HG02623 (cell line): ENCODE measurements at regions not wholly inside any gene's neighbourhood (a gene's known extent, or its start where the extent isn't known, plus 50 kb on each side); places are given as distances from the start of the nearest gene placed in this dataset.

Source experiments
- ATAC-seq: cut with Tn5 transposase; IDR thresholded peaks from one replicate; pipeline ENCODE4 v1.9.1; 2021; ENCODE audit warnings: moderate library complexity; ENCODE audit not compliant: unreplicated experiment

- no peak for ATAC-seq
Measured at GRCh38 chr4:24070117-24070516, 180.3 kb upstream of the PPARGC1A start.

- no peak for ATAC-seq
Measured at GRCh38 chr4:24067367-24068193, 177.7 kb upstream of the PPARGC1A start.

- no peak for ATAC-seq
Measured at GRCh38 chr4:24065974-24066373, 176.1 kb upstream of the PPARGC1A start.

GRCh38 chr4:24063731-24064130 lies 173.9 kb upstream of the PPARGC1A start:
- no peak for ATAC-seq

- no peak for ATAC-seq
Measured at GRCh38 chr4:24060932-24061331, 171.1 kb upstream of the PPARGC1A start.

GRCh38 chr4:24059839-24060238 lies 170.0 kb upstream of the PPARGC1A start:
- ATAC-seq: no peak

GRCh38 chr4:24057915-24058559 lies 168.2 kb upstream of the PPARGC1A start:
- ATAC-seq: no peak

- ATAC-seq: no peak
Measured at GRCh38 chr4:24056289-24056688, 166.4 kb upstream of the PPARGC1A start.

GRCh38 chr4:24055623-24056022 lies 165.8 kb upstream of the PPARGC1A start:
- no peak for ATAC-seq

- no peak for ATAC-seq
Measured at GRCh38 chr4:24054910-24055309, 165.1 kb upstream of the PPARGC1A start.

- ATAC-seq: no peak
Measured at GRCh38 chr4:24053934-24054333, 164.1 kb upstream of the PPARGC1A start.

- no peak for ATAC-seq
Measured at GRCh38 chr4:24044610-24045589, 155.1 kb upstream of the PPARGC1A start.

- no peak for ATAC-seq
Measured at GRCh38 chr4:24042094-24042493, 152.2 kb upstream of the PPARGC1A start.

- ATAC-seq: no peak
Measured at GRCh38 chr4:24040811-24041210, 151.0 kb upstream of the PPARGC1A start.

GRCh38 chr4:24033626-24034025 lies 143.8 kb upstream of the PPARGC1A start:
- no peak for ATAC-seq

GRCh38 chr4:24032371-24032989 lies 142.6 kb upstream of the PPARGC1A start:
- no peak for ATAC-seq

- no peak for ATAC-seq
Measured at GRCh38 chr4:24026596-24026995, 136.7 kb upstream of the PPARGC1A start.

GRCh38 chr4:24024605-24025004 lies 134.8 kb upstream of the PPARGC1A start:
- ATAC-seq: no peak

GRCh38 chr4:24024157-24024556 lies 134.3 kb upstream of the PPARGC1A start:
- no peak for ATAC-seq

GRCh38 chr4:24015782-24016181 lies 125.9 kb upstream of the PPARGC1A start:
- no peak for ATAC-seq
